ENCODE measurements at regions not wholly inside any gene's neighbourhood (a gene's known extent, or its start where the extent isn't known, plus 50 kb on each side); places are given as distances from the start of the nearest gene placed in this dataset.
"Not testable (repeated sequence)": the region's sequence is repeated elsewhere in the genome, so short reads cannot be mapped to it uniquely, and the experiment has no call there.

DNA sequence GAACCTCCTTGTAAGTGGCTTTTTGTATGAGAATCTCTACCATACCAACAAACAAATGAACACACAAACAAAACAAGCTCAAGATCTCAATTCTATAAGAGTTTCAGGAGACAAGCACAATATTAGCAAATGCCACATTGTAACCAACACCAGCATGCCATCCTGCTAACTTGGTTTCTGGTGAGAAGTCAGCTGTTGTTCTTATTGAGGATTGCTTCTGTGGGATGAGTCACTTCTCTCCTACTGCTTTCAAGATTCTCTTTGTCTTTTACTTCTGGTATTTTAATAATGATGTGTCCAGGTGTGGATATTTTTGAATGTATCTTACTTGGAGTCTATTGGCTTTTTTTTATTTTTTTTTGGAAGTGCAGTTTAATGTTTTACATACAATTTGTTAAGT, 131.7 kb downstream of the BCL2L11 start:
- no peak for DNase-seq

DNA sequence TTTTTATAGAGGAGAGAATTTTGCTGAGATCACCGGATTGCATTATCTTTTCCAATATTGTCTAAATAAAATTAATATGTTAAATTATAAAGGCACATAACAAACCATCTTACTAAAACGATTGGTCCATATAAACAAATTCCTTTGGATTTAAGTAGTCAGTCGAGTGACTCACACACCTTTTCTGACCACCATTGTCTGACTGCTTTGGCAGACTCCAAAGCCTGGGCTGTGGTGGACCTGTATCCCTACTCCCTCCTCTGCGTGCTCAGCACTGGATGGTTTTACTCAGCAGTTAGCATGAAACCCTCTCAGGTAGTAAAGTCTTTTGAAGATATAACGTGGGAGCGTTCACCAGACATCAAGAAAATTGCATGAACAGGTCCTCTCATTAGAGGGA, 134.2 kb downstream of the BCL2L11 start:
- DNase-seq = not testable (repeated sequence)

DNA sequence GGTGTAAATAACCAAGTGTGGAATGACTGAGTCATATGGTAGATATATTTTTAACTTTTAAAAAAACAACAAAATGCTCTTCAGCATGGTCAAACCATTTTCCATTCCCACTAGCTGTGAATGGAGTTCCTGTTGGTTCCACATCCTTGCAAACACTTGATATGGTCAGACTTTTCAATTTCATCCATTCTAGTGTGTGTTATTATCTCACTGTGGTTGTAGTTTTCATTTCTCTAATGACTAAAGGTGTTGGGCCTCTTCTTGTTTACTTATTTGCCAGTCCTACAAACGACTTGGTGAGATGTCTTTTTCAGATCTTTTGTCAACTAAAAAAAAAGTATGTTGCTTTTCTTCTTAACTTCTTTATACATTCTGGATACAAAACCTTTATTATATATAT, 135.9 kb downstream of the BCL2L11 start:
- not testable (repeated sequence) for DNase-seq

DNA sequence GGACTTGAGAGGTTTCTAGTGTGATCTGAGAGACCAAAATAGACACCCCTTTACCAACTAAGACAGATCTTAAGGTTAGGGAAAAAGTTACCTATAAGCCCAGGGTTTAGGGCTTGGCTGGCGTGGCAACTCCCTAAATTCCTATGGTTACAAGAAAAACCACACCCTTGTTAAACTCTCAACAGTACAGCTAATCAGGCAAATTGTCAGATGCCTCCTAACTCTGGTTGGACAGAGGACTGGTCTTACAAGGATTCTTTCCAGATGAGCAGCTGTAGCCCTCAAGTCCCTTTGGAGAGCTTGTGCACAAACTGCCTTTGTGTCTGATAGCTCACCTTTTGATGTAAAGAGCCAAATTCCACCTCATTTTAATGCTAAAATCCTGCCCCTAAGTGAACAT, 136.9 kb downstream of the BCL2L11 start:
- not testable (repeated sequence) for DNase-seq

DNA sequence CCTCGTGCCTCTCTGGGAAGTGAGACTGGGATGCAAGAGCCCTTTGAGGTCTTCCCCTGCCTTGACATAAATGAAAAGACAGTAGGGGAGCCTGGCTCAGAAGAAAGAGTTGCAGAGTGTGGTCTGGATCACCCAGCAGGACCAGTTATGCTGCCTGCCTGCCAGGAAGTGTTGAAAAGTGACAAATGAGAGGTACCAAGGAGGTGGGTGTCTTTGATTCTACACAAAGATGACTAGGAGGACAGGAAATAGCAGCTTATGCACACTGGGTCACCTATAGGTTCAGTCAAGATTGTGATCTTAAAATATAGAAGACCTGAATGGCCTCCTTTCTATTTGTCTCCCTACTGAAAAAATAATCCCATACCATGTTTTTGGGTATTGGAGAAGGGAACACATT, 137.6 kb downstream of the BCL2L11 start:
- DNase-seq = not testable (repeated sequence)

DNA sequence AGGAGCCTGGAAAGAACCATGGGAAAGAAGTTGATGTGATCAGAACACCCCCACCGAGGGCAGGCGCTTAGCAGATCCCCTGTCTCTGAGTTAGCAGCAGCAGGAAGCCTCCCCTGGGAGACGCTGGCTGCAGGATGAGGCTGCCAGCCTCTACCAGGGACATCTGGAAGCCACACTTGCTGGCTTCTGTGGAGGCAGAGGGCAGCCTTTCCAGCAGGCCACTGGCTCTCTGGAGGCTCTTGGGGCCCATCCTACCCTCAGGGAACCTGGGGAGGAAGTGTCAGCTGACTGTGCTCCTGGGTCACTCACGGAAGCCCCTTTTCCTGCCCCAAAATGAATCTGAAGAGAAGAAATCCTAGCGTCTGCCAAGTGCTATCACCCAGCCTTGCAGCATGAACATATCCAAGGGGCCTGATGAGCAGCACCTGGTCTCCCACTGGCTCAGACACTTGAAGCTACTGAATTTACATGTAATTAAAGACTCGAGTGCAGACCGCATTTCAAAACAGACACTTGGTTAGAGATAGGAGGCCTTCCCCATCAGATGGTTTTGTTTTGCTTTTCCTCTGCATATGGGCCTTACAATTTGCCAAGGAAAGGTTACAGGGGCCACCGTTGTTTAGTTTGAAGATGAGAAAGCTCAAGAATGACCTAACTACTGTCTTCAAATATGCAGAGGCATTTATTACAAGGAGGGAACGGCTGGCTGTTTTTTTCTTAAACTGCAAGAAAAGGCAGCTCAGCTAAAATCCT, 142.1 kb downstream of the BCL2L11 start:
- DNase-seq = not testable (repeated sequence)

DNA sequence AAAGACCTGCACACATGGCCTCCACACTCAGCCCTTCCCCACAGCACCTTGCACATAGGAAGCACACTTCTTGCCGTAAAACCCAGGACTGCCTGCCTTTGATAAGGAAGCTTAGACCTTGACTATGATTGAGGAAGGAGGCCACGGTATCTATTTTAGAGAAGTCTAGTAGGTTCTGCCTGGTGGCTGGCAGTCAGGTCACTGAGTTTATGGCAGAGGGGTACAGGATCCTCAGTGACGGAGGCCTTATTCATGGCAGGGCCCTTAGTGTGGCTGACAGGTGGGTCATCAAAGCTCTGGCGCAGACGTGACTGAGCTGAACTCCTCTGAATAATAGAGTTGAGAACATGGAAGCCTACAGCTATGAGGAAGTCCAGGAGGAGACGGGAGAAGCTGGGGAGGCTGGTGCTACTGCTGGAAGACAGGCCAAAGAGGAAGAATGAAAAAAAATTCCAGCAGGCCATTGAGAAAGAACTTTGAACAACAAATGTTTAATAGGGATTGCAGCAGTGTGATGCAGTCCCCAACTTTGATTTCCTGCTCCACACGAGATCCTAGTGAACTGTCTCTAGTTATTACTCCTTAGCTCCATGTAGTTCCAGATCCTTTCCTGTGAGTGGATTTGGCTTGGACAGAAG, 142.8 kb downstream of the BCL2L11 start:
- DNase-seq = not testable (repeated sequence)

DNA sequence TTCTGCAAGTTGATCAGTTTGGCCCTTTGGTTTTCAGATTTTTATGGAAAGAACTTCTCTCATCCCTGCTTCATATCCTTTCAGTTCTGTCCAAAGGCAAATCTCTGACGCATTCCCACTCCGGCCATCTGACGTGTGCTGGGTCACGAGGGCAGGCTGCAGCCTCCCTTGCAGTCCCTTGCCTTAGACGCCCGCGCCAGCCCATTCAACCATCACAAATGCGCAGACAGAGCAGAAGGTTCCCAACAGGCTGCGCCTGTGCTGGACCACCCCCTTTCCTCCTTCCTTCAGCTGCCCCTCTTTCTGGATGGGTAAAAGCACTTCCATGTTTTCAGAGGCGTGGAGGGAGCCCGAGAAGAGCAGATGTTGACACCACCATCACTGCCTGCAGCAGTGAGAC, 144.2 kb downstream of the BCL2L11 start:
- DNase-seq = not testable (repeated sequence)

DNA sequence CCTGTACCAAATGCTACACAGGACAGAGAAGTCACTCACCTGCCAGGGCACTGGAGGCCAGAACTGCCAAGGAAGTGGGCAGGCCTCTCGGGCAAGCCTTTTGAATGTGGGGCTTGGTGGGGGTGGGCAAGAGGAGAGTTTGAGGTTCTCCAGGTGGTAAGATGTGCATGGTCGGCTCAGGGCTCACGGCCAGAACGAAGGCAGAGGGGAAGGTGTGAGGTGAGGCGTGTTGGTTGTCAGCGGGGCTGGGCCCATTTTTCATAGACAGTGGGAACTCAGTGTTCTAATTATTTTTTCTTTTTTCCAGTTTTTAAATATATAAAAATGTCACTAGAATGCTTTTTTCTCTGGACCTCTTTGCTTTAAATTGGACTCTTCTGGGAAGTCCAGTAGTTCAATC, 145.8 kb downstream of the BCL2L11 start:
- DNase-seq = not testable (repeated sequence)

DNA sequence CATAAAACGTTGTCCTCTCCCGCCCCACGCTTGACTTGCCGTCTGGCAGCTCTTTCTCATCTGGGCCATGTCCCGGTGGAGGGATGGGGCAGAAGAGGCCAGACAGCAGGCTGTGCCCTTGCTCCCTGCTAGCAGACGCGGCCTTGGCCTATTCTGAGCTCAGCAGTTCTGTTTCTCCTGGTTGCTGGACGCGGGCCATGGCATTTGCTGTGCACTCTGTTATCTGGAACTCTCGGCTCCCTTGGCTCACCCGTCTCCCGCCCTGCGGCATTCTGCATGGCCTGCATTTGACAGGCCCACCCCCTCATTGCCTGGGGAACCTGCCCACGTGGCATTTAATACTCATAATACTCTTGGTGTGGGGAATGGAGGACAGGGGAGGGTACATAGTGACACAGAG, 146.3 kb downstream of the BCL2L11 start:
- DNase-seq = not testable (repeated sequence)

DNA sequence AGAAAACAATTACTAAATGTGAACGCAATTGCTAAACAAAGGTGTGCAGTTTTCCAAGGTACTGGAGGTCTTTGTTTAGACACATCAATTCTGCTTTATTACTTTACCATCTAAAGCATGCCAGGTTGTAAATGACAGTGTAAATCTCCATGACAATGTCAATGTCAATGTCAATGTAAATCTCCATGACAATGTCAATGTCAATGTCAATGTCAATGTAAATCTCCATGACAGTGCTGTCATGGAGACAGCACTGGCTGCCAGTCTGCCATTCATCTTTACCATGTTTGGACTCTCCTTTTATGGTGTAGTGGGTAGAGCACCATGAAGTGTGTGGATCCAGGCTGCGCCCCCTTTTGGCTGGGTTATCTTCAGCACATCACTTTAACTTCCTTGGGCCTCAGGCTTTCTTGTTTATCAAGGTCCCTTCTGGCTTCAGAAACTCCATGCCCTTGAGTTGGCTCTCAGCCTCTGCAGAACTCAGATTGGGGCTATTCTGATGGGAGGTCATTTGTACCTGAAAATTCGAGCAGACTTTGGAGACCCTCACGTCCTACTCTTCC, 149.1 kb downstream of the BCL2L11 start:
- DNase-seq = not testable (repeated sequence)

DNA sequence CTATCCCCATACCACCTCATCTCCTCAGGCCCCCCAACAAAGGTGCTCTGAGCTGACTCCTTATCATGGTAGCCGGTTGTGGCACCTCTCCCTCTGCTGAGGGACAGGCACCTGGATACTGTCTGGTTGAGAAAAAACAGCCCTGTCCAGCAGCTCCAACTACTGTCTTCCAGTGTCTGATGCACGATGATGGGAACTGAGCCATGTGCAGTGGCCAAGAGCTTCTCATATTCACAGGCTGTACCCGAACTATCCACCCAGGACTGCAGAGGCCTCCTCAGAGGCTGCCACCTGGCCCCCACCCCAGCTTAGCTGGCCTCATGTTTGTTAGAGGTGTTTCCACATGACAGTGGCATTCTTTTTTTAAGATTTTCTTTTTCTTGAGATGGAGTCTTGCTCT, 149.9 kb downstream of the BCL2L11 start:
- DNase-seq = not testable (repeated sequence)

DNA sequence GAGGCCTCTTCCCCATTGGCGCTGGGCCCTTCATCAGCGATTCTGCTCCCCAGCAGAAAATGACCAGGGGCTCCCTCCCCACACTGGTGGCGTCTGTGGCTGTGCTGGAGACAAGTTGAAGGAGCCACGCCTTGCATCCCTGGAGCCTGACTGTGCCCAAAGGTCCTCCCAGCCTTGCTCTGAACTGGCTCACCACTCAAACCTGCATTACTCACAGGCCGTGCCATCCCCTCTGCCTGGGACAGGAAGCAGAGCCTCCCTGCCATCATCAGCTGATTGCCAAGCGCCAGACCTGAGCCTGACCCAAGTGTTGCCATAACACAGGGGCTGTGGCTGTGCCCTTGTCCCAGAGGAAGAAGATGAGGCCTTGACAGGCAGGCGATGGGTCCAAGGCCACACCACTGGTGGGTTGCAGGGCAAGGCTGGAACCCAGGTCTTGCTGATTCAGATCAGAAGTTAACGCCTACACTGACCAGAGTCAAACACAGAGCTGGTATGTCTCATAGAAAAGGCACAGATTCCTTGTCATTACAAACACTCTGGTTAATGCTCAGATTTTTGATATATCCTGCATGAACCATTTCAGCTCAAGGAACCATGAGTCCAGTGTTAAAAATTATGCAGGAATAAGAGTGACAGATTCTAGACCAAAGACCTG, 151.1 kb downstream of the BCL2L11 start:
- DNase-seq = not testable (repeated sequence)

DNA sequence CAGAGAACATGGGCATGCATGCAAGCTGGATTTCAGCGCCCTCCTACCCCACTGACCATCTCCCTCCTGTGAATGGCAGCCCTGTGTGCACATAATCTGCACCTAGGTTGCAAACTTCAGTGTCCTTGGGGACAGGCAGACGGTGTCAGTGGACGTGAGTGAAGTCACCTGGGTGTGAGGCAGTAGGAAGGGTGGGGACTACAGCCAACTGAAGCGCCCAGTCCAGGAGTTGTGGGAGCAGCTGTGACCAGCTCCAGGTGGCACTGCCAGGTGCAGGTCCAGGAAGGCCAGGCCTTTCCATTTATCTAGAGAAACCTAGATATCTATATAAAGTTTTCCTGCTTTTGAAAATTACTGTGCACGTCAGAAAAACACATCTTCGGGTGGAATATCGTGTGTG, 152.3 kb downstream of the BCL2L11 start:
- not testable (repeated sequence) for DNase-seq

DNA sequence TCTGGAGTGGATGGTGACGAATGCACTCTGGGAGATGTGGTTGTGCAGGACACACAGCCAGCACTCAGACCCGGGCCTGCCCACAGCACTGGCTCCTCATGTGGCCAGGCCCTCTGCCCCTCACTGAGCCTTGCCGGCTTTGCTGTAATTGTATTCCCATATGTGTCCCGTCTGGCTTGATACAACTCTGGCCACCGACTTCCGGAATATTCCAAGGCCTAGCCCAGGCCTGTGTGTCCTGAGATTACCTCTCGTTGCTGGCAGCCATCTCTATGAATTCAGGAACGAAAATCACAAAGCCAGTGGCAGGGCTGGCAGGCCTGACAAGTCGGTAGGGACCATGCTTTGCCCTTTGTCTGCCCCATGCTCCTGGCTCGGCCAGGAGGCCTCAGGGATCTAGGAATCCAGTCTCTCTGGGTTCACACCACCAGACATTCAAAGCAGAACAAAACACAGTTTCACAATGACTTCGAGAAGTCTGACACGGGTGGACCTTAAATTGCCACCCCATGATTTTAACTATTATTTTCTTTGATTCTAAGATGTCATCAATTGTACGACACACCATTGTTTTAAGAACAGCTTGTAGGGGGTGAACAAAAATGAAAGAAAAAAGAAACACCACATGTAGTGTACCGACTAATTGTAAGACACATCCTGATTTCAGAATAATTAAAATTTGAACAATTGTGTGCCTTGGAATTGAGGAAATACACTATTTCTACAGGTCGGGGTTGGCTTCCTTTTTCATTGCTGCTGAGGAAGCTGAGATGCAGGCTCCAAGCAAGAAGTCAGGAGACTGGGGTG, 154.5 kb downstream of the BCL2L11 start:
- DNase-seq = not testable (repeated sequence)

DNA sequence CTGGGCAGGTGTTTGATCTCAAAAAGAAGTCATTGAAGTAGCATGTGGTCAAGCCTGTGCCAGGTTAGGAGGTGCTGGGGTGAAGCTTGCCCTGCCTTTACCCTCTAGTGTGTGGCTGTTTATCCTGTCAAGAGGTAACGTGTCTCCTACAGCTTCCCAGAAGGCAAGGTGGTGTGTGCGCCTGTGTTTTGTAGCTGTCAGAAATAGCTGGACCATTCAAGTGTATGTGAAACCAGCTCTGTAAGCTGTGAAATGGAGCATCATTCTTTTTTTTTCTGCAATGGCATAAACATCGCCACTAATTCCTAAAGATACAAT, 155.1 kb downstream of the BCL2L11 start:
- not testable (repeated sequence) for DNase-seq

DNA sequence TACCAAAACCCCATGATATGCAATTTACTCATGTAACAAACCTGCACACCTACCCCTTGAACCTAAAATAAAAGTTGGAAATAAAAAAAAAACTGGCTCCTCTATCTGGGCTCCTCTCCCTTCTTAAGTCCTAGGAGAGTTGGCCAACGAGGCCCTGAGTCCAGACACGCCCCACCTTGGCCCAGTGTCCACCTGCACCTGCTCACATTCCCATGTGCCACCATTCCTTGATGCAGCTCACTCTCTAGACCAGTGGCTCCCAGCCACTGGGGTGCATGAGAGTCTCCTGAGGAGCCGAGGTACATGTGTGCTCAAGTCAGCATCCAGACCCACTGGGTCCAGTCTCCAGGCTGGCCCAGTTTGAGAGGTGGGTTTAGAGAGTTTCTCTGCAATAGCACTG, 157.4 kb downstream of the BCL2L11 start:
- not testable (repeated sequence) for DNase-seq

DNA sequence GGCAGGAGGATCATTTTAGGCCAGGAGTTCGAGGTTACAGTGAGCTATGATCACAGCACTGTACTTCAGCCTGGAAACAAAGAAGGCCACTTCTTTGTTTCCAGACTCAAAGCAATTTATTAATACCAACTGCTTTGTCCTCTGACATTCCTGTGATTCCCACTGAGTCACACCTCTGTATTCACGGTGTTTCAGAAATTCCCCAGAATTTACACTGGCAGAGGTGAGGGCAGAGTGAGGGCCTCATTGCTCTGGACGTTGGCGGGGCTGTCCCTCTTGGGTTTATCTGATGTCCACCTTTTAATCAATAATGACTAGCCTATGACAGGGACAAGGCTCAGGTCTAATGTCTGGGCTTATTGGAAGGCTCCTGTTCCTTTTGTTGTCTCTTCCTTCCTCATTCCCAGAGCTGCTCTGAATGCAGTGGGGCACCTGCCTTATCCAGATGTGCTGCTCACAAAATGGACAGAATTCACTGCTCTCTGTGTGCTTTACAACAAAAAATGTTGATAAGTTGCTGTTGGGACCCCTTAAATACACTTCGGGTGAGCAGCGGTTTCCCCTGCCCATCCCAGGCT, 160.1 kb downstream of the BCL2L11 start:
- DNase-seq = not testable (repeated sequence)

DNA sequence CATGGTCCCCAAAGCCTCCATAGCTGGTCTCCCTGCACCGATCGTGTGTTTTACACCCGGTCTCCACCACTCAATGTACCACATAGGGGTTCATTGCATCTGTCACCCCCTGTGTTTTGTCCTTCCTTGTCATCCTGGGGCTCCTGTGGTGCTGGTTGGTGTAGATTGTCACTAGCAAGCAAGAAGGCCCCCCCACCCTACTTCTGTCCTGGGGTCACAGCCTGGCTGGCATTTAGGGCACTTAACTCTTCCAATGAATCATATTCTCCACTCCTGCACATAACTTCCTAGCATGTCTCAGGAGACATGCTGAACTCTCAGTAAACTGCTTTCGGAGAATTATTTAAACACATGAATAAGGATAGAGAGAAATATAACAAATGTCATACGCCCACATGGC, 161.4 kb downstream of the BCL2L11 start:
- DNase-seq = not testable (repeated sequence)

DNA sequence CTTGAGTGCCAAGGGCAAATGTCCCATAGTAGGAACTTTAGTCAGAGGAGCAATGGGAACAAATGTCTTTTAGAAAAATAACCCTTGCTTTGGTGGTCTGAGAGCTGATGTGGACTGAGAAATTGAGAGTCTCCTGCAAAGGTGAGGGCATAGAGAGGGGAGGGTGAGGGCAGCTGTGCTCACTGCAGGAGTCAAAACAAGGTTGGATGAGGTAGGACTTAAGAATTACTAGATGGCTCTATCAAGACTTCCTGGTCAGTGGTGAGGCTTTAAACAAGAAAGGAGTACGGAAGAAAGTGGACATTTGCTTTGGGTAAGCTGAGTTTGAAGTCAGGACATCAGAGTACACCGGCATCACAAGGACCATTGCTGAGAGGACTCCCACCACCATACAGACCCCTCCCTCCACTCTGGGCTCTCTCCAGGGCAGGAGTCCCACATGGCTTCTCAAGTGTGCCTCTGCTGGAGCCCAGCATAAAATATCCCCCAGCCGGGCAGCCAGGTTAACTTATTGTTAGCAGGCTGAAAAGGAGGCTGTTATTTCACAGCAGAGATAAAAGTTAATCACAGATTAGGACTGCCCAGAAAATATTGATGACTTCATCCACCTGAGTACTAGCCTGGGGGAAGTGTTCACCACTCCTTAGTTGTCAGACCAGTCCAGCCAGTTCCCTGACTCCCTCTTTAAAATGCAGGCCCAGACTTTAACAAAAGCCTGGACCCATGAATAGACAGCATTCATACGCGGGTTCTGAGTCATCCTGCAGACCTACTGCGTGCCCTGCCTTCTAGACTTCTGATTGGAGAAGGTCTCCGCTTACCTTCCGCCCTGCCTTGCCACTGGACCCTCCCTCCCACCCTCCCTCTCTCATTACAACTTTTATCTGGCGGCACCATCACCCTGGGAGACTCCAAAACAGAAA, 167.2 kb downstream of the BCL2L11 start:
- DNase-seq = not testable (repeated sequence)

DNA sequence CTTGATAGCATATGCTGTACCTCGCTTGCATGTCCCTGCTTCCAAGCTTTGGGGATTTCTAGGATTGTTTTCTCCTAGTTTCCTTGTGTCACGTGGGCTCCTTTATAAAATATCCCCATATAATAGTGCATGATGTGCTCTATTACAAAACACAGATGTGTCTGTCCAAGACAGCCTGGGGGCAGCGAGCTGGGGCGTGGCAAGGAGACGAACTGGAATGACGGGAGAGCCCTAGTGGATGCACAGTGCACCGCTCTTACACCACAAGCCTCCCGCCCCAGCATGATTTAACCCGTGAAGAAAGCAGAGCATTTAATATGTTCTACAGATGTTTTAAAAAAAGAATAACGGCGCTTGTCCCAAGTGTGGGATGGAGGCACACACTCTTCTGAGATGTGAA, 169.7 kb downstream of the BCL2L11 start:
- not testable (repeated sequence) for DNase-seq
